Stimulated activated CD8-positive, alpha-beta memory T cell treated with anti-CD3 and anti-CD28 coated beads, Interleukin-15, amount 100 ng/mL, for 24 hours (primary cell): ENCODE measurements at regions not wholly inside any gene's neighbourhood (a gene's known extent, or its start where the extent isn't known, plus 50 kb on each side); places are given as distances from the start of the nearest gene placed in this dataset.
"Not testable (repeated sequence)": the region's sequence is repeated elsewhere in the genome, so short reads cannot be mapped to it uniquely, and the experiment has no call there.

Experiments
- DNase-seq: peaks from one replicate; pipeline ENCODE4 v3.0.0-alpha.2; 2020; ENCODE audit warnings: low read depth

DNA sequence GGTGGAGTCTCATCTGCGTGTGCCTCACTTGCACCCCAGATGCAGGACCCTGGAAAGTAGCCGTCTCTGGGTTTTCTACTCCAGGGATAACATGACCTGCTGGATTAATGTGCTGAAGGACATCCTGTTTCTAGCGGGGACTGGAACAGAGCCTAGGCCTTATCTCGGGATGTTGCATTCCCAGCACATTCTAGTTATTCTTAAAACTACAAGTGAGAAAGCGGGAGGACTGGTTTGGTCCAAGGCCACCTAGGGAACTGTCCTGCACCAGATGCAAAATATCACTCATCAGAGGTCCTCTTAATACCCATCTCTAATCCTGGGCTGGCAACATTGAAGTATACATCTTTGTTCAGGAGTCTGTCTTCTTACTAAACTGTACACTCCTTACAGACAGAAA, 179.9 kb downstream of the ZC3H11B start:
- no peak for DNase-seq

DNA sequence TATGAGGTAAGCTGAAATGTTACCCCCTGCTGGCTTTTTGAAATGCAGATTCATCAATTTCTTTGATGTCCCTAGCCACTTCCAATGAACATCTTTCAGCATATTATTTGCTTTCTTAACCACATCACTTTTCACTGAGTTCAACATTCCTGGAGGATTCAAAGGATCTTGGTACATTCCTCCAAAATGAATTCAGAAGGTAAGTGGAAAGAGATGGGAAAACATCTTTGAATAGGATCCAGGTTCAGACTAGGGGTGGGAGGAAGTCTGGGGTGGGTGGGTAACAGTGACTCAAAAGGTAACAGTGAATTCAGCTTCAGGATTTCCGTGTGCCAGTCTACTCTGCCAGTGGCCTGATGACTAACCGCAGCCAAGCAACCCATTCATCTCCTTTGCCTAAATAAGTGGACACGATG, 180.7 kb downstream of the ZC3H11B start:
- DNase-seq: no peak

DNA sequence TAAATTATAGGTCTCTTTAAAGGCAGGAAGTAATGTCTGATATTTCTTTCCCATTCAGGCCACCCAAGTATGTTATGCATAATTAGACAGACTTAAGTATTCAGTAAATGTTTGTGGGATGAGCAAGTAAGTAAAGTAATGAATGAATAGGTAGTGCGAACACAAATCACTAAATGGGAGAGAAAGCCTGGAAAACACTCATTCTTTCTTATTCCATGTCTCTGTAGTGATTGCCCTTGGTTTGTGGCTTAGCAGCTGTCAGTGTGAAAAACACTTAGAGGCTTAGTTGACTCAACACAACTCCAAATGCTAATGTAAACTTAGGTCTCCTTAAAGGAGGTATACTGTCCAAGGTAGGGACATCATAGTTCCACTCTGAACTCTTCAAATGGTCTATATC, 182.5 kb downstream of the ZC3H11B start:
- no peak for DNase-seq

GRCh38 chr1:219428651-219429050, 184.3 kb downstream of the ZC3H11B start:
- no peak for DNase-seq

DNA sequence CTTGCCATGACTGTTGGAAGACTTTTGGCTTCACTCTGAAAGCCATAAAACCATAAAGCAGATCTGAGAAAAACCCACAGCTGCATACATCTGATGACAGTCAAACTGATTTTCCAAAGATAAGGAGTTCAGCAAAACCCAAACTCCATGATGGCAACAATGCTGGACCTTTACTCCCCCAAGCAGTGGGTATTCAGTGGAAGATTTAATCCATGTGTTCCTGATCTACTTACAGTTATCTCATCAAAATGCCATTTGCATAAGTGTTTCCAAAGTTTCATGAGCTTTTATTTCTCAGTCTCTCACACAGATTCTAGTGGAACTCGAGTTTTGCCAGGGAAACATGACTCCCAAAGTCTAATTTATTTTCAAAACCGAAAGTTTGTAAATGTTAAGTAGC, 184.9 kb downstream of the ZC3H11B start:
- no peak for DNase-seq

GRCh38 chr1:219427403-219427802, 185.5 kb downstream of the ZC3H11B start:
- DNase-seq: no peak

DNA sequence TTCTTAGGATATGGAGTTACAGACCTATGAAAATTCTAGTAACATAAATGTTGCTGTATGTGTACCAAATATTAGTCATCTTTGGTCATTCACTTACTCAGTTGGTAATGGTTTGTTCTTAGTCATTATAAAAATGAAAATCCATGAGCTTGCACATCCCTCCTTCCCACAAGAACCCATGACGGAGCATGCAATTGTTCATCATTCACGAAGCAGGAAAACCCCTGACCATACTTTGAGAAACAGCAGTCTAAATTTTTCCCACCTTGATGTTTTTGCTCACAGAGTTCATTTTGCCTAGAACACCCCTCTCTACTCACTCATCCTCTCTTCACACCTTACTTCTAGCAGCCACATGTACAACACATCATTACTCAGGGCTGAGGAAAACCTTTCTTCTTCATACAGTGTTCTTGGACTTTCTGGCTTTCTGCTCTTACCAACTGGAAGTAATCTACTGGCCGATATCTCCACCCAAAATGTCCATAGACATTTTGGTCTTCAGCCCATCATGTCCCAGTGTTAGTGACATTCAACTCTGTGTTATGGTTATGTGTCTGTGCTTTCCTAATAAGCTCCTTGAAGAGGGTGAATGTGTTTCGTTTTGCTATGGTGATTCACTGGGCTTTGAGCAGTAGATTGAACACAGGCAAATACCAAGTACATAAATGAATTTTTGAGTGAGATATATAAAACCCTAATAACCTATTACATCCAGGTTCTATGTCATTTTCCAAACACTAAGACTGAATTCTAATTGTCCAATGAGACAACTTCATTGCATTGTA, 189.9 kb downstream of the ZC3H11B start:
- DNase-seq: no peak

DNA sequence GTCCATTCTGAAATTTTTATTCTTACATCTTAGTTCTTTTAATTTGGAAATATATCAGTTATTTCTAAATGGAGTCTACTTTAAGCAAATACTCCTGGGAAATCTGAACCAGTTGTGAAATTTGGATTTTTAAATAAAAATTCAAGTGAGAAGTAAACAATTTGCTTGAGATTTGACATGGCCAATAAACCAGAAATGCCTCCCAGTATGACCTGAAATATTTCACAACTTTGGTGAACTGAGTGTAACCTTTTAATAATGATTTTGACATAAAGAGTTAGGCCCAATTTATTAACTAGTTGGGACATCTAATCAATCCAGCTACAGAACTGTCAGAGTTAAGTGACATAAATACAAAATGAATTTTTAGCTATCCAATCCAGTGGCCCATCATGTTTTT, 192.0 kb downstream of the ZC3H11B start:
- no peak for DNase-seq

GRCh38 chr1:219419860-219420259, 193.0 kb downstream of the ZC3H11B start:
- no peak for DNase-seq

DNA sequence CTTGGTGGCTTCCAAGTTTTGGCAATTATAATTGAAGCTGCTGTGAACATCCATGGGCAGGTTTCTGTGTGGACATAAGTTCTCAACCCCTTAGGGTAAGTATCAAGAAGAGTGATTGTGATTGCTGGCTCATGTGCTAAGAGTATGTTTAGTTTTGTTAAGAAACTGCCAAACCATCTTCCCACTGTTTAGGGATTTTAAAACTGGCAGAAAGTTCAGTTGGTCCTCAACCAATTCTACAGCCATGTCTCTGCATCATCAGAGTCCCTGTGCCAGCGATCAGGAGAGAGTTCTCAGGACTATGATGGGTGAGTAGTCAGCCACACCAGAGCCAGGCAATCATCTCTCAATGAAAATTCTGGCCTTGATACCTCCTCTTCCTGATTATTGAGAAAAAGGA, 193.8 kb downstream of the ZC3H11B start:
- no peak for DNase-seq

DNA sequence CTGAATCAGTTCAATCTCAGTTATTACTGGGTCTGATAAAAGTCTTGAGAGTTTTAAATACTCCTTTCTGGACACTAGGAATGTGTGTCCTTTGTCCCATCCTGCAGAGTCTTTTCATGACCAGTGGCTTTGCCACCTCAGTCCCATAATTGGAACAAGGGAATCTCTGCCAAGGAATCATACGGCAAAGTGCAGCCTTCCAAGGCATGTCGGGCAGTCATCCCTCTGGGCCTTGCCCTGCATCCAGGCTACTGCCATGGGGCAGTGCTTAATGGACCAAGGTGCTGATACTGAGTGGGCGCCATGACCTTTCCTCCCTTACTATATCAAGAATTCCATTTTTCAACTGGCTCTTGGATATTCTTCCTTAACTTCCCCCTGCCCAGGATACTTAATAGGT, 195.3 kb downstream of the ZC3H11B start:
- DNase-seq: no peak

DNA sequence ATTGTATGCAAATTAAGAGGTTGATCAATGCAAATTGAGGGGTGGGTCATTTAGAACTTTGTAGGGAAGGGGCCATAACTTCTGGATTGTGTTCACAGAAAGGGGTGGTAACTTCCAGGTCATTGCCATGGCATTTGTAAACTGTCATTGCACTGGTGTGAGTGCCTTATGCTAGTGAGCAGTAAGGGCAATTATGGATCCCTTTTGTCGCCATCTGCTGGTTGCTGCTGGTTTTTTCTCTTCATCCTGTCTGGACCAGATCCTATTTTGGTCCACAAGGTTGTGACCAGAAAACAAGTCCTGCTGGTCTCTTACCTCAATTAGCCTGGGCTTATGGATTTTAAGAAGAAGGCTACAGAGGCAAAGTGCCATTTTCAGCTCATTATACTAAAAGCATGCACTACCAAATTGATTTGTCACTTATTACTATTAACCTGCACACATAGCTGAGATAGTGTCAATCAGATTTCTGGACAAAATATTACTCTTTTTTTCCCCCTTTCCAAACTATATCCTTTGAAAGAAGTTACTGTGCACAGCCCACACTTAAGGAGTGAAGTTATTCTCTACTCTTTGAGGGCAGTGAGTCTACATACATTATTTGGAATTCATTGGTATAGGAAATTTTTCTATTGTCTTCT, 196.2 kb downstream of the ZC3H11B start:
- peak; percentile 27 for DNase-seq

- DNase-seq: no peak
Observed at GRCh38 chr1:219415915-219416314, 197.0 kb downstream of the ZC3H11B start.

DNA sequence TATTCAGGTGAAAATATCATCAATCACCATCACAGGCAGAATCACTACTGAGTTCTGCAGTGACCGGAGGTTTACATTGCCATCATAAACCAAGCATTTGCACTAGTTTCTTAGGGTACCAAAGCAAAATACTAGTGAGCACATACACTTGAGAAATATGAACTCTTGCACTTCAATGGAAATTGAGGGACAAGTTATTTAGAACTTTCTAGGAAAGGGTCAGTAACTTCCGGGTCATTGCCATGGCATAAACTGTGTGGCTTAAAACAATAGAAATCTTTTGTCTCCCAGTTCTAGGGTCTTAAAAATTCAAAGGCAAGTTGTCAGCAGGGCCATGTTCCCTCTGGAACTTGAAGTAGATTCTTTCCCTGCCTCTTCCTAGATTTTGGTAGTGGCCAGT, 197.5 kb downstream of the ZC3H11B start:
- no peak for DNase-seq

- no peak for DNase-seq
Observed at GRCh38 chr1:219414250-219414649, 198.7 kb downstream of the ZC3H11B start.

DNA sequence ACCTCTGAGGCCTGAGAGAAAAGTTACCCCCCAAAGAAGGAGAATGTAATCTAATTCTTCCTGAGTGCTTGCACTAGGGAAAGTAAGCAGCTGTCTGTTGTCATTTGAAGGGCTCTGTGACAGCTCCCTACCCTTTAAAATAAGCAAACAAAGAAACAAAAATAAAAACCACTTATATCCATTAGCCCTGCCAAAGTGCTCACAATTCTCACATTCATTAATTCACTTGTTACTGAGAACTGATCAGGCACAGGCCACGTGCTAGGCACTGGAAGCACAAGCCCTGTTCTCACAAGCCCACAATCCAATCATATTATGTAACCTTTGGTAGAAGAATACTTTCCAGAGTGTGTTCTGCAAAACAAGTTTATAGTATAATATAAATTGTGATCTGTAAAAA, 199.4 kb downstream of the ZC3H11B start:
- no peak for DNase-seq

GRCh38 chr1:219412772-219413171, 200.1 kb downstream of the ZC3H11B start:
- no peak for DNase-seq

GRCh38 chr1:219410721-219411120, 202.2 kb downstream of the ZC3H11B start:
- DNase-seq: not testable (repeated sequence)

DNA sequence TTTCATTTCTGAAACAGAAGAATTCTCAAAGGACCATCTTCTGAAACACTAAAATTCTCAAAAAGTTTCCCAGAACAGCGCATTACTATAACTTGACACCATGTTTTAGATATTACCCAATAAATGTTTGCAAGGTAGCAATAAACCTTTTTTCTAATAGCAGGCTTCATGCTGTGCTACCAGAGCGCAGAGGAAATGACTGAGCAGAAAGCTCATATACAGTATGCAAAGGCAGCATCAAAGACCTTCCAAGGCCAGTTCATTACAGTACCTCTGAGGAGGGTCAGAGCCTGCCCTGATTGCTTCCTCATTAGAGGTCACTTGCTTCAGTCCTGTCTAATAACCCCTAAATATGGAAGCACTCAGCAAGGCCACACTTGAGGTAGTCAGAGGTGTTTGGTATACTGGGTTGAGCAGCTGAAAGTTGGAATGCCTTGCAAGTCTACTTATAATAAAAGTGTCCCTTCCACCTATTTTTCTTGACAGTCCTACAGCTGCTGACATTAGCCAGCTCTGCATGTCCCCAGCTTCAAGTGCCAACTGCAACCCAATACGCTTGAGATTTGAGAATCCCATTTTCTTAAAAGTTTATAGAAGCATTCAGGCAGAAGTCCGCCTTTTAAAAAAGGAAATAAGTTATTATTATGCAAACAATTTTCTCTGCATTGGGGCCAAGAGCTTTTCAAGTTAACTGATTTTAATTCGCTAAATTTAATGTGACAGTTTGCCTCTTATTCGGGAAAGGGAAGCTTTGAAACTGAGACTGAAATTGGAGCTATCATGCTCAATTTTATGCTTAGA, 207.2 kb downstream of the ZC3H11B start:
- no peak for DNase-seq

DNA sequence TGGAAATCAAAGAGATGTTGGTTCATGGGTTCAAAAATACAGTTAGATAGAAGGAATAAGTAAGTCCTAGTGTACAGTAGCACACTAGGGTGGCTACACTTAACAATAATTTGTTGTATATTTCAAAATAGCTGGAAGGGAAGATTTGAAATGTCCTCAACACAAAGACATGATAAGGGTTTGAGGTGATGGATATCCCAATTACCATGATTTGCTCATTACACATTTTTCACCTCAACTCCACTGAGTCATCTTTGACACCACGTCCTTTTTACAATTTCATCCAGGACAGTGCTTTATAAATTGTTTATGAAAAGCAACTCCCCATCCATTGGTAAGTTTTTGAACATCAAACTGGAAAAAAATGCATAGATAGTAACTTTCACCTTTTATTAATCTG, 208.3 kb downstream of the ZC3H11B start:
- DNase-seq: no peak

DNA sequence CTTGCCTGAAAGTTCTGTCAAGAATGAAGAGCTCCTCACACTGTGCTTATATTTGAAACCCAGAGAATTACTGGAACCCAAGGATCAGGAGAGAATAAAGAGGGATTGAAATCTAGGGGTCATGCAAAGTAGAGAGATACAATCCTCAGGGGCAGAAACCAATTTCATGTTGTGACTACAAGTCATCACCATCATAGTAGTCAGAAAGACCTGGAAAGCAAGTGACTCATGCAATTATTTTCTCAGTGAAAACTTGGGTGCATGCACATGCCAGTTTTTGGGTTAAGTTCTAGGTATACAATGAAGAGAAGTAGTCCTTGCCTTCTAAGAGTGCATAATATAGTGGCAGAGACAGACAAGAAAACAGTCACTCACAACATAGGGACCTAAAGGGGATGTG, 210.0 kb downstream of the ZC3H11B start:
- no peak for DNase-seq

DNA sequence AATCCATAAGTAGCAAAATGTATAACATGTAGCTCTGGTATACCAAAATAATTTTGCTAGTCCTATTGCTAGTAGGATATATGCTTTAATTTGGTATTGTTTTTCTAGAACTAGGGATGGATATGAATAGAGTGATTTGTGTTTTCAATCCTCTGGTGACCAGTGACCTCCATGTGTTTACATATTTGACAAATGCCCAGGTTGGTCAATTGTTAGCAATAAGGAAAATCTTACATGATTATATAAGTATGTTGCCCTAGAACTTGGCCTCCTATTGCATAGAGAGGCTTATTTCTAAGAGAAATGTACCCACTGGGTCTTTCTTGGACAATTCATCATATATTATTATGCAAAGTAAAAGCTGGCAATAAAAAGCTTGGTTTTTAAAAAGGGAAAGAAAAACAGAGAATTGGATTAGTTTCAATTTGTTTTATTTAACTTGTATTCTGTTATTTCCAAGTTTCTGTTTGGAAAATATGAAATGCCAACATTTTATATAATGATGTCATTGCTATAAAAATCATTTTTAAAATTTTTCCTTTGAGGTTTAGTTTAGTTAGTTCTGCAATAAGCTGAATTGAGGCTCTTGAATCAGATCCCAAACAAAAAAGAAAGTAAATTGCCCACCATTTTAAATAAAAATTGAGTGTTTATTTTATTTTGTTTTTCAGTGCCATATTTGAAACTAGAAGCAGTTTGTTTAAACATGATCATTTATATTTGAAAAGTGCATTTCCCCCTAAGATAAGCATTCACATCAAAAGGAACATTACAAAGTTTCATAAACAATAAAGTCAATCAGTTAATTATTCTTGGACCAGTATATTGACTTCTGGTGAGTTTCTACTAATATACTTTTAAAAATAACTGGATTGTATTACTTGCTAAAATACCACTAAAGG, 210.9 kb downstream of the ZC3H11B start:
- no peak for DNase-seq
